OCI-LY7 (cell line): ENCODE measurements at regions not wholly inside any gene's neighbourhood (a gene's known extent, or its start where the extent isn't known, plus 50 kb on each side); places are given as distances from the start of the nearest gene placed in this dataset.

ENCODE experiments used
- BruUV-seq: library from RNA; stranded (reverse); fragments of 400-500 nt; replicated peaks from 2 replicates; lab custom pipeline; 2021; lab: Mats Ljungman, UMichigan
- CTCF ChIA-PET: fragments of 300-600 bp; sonication (Branson Sonifier 250); formaldehyde crosslinking; loops from one replicate; lab custom pipeline; 2022; ENCODE audit warnings: antibody characterized with exemption; ENCODE audit not compliant: unreplicated experiment; lab: Charles Lee
- POLR2A ChIA-PET: fragments of 300-600 bp; sonication (Branson Sonifier 250); formaldehyde crosslinking; loops from one replicate; lab custom pipeline; 2022; ENCODE audit warnings: antibody characterized with exemption; lab: Charles Lee
- DNase-seq: peaks from one replicate; pipeline ENCODE4 v3.0.0-alpha.2; 2015; ENCODE audit warnings: low spot score
- H2AFZ ChIP-seq: fragments of 200-600 bp; sonication (generic), shearing (Covaris generic); 2 replicates; pipeline ENCODE4 v1.6.1; 2014; ENCODE audit warnings: mild to moderate bottlenecking, antibody characterized with exemption, low read length, moderate library complexity
- H3K27ac ChIP-seq: fragments of 200-600 bp; sonication (generic); 2 replicates; pipeline ENCODE4 v1.5.1; 2014; ENCODE audit warnings: mixed run types, low read depth, mild to moderate bottlenecking, moderate library complexity, low read length, inconsistent platforms; ENCODE audit not compliant: poor library complexity, severe bottlenecking
- H3K36me3 ChIP-seq: fragments of 200-600 bp; sonication (generic); 2 replicates; pipeline ENCODE4 v1.6.1; 2014; ENCODE audit warnings: mild to moderate bottlenecking, antibody characterized with exemption, low read length, moderate library complexity, mixed read lengths; ENCODE audit not compliant: insufficient read depth
- H3K4me1 ChIP-seq: fragments of 200-600 bp; sonication (generic); 2 replicates; pipeline ENCODE4 v1.5.1; 2014; ENCODE audit warnings: mild to moderate bottlenecking, low read length; ENCODE audit not compliant: insufficient read depth, poor library complexity, severe bottlenecking
- H3K4me2 ChIP-seq: fragments of 200-600 bp; sonication (generic); 2 replicates; pipeline ENCODE4 v1.6.1; 2014; ENCODE audit warnings: mild to moderate bottlenecking, low read length
- H3K4me3 ChIP-seq: fragments of 200-600 bp; sonication (generic); 2 replicates; pipeline ENCODE4 v1.5.1; 2014; ENCODE audit warnings: mild to moderate bottlenecking, low read depth, low read length; ENCODE audit not compliant: poor library complexity, severe bottlenecking
- H3K79me2 ChIP-seq: fragments of 200-600 bp; sonication (generic); 2 replicates; pipeline ENCODE4 v1.6.1; 2016; ENCODE audit warnings: low read depth, mild to moderate bottlenecking, low read length, moderate library complexity, mixed read lengths; ENCODE audit not compliant: insufficient read depth
- H3K9me2 ChIP-seq: fragments of 200-600 bp; sonication (generic); 2 replicates; pipeline ENCODE4 v1.6.1; 2016; ENCODE audit warnings: mild to moderate bottlenecking, low read length, mixed read lengths; ENCODE audit not compliant: insufficient read depth
- H3K9me3 ChIP-seq: fragments of 200-600 bp; sonication (generic); 2 replicates; pipeline ENCODE4 v1.6.1; 2014; ENCODE audit warnings: mild to moderate bottlenecking, mixed run types, low read length, mixed read lengths
- H4K20me1 ChIP-seq: fragments of 200-600 bp; sonication (generic); 2 replicates; pipeline ENCODE4 v1.6.1; 2014; ENCODE audit warnings: mild to moderate bottlenecking, antibody characterized with exemption, low read length, moderate library complexity, mixed read lengths; ENCODE audit not compliant: insufficient read depth
- CTCF ChIP-seq: fragments of 200-600 bp; sonication (generic); conservative IDR thresholded peaks from 2 replicates; pipeline ENCODE4 v1.5.1; 2014; ENCODE audit warnings: mild to moderate bottlenecking, antibody characterized with exemption, low read length, moderate library complexity, mixed read lengths
- EZH2phosphoT487 ChIP-seq: fragments of 200-600 bp; sonication (generic); IDR thresholded peaks from 2 replicates; pipeline ENCODE4 v1.6.1; 2018; ENCODE audit warnings: low read depth, borderline replicate concordance, mild to moderate bottlenecking, mixed run types, antibody characterized with exemption, low read length, moderate library complexity, mixed read lengths
- intact Hi-C: fragments of 100-400 bp; cut with micrococcal nuclease; formaldehyde crosslinking; loops from one replicate; pipeline ENCODE4 v1.10.0; 2022; ENCODE audit not compliant: unreplicated experiment

DNA sequence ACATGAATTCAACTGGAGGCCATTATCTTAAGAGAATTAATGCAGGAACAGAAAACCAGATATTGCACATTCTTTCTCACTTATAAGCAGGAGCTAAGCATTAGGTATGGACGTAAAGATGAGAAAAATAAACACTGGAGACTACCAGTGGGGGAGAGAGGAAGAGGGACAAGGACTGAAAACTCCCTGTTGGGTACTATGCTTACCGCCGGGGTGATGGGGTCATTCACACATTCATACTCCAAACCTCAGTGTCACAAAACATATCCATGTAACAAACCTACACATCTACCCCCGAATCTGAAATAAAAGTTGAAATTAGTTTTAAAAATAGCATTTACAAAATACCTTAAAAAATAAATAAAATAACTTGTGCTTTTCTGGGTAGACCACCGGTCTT is 80.8 kb upstream of the RAP1B start:
- H3K4me1 ChIP-seq = no peaks in the 10 kb centered on the region
- intact Hi-C loops = no loop called here

DNA sequence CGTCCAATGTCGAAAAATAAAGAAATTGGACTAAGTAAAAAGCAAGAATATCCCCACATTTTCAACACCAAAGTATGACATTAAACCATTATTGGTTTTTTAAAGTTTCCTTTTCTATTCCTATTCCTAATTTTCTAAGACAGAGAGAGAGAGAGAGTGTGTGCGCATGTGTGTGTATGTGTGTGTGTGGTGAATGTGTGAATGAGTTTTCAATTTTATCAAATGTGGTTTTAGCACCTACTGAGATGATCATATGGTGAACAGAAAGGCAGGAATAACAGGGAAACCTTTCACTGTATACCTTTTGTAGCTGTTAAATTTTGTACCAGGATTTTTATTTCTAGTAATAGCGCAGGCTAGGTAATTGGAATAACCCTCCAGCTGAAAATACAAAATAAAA is 80.4 kb upstream of the RAP1B start:
- intact Hi-C loops = no loop called here
- H3K4me3 ChIP-seq = no peak overlapping the region
- no peaks in the 10 kb centered on the region for H3K79me2 ChIP-seq
- TF ChIP-seq EZH2phosphoT487 (no peak), CTCF (no peak)
- 0 out of 2 replicates have a peak, but pooled peaks cover 10% of the 10 kb centered on the region for H3K9me3 ChIP-seq
- no peak for DNase-seq
- H2AFZ ChIP-seq = no peak overlapping the region
- no peaks in the 10 kb centered on the region for H3K4me1 ChIP-seq
- no peaks in the 10 kb centered on the region for H4K20me1 ChIP-seq
- H3K4me2 ChIP-seq = no peak overlapping the region
- H3K9me2 ChIP-seq = no peaks in the 10 kb centered on the region
- H3K27ac ChIP-seq = no peak overlapping the region
- POLR2A ChIA-PET = no interaction called here
- no TSS peak for BruUV-seq
- CTCF ChIA-PET = no interaction called here
- H3K36me3 ChIP-seq = no peaks in the 10 kb centered on the region

More for the DNA sequence above, 80.8 kb upstream of the RAP1B start:
- 0 out of 2 replicates have a peak, but pooled peaks cover 10% of the 10 kb centered on the region for H3K9me3 ChIP-seq
- H2AFZ ChIP-seq = no peak overlapping the region
- H3K4me2 ChIP-seq = no peak overlapping the region
- H4K20me1 ChIP-seq = no peaks in the 10 kb centered on the region
- H3K79me2 ChIP-seq = no peaks in the 10 kb centered on the region
- no peaks in the 10 kb centered on the region for H3K36me3 ChIP-seq
- DNase-seq = no peak
- no TSS peak for BruUV-seq
- TF ChIP-seq CTCF (no peak), EZH2phosphoT487 (no peak)
- H3K4me3 ChIP-seq = no peak overlapping the region
- no peaks in the 10 kb centered on the region for H3K9me2 ChIP-seq
- ChIA-PET CTCF (no interaction called here), POLR2A (interaction anchor here (0.6 kb wide), 1 partner anchor 57 kb away, joined by 3 read pairs; no protein-coding TSS in a partner anchor)
- no peak overlapping the region for H3K27ac ChIP-seq

DNA sequence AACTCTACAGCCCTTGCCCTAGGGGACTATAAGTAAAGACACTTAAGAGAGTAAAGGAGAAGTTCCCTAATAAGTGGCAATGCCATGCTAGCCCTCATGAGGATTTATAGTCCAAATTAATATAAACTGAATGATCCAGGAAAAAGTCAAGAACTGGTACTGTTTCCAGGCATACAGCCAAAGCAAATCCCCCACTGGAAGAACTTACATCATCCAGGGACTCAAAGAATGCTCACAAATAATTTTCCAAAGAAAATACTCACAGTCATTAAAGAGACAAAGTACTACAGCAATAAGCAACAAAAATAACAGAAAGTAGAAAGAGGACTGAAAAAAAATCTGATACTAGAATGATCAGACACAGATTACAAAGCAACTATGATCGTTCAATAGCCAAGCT is 79.7 kb upstream of the RAP1B start:
- intact Hi-C loops = no loop called here
- DNase-seq = no peak
- ChIA-PET POLR2A (no interaction called here), CTCF (no interaction called here)
- H3K36me3 ChIP-seq = no peaks in the 10 kb centered on the region
- no peak overlapping the region for H2AFZ ChIP-seq
- no peaks in the 10 kb centered on the region for H3K9me2 ChIP-seq
- H3K79me2 ChIP-seq = no peaks in the 10 kb centered on the region
- H3K4me2 ChIP-seq = no peak overlapping the region
- TF ChIP-seq EZH2phosphoT487 (no peak), CTCF (no peak)
- no peaks in the 10 kb centered on the region for H3K4me1 ChIP-seq
- H3K9me3 ChIP-seq = 0 out of 2 replicates have a peak, but pooled peaks cover 10% of the 10 kb centered on the region
- H3K27ac ChIP-seq = no peak overlapping the region
- no peaks in the 10 kb centered on the region for H4K20me1 ChIP-seq
- no TSS peak for BruUV-seq
- no peak overlapping the region for H3K4me3 ChIP-seq
